ENCODE measurements at regions not wholly inside any gene's neighbourhood (a gene's known extent, or its start where the extent isn't known, plus 50 kb on each side); places are given as distances from the start of the nearest gene placed in this dataset.

DNA sequence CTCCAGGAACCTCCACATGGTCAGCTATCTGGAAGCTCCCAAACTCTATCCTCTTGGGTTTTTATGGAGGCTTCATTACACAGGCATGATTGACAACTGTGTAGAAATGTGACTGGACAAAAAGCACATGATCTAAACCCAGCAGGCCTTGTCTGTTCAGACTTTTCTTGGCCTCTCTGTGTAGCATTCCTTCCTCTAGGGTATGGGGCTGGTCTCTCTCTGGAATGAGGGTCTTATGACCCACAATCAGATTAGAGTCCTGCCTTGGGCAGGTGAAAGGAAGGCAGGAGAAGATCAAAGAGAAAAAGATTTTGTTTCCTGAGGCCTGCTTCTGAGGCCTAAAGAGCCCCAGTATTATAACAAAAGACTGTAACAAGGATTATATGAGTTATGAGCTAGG is 162.7 kb downstream of the SP3 start:
- TF ChIP-seq, protein P1, sequence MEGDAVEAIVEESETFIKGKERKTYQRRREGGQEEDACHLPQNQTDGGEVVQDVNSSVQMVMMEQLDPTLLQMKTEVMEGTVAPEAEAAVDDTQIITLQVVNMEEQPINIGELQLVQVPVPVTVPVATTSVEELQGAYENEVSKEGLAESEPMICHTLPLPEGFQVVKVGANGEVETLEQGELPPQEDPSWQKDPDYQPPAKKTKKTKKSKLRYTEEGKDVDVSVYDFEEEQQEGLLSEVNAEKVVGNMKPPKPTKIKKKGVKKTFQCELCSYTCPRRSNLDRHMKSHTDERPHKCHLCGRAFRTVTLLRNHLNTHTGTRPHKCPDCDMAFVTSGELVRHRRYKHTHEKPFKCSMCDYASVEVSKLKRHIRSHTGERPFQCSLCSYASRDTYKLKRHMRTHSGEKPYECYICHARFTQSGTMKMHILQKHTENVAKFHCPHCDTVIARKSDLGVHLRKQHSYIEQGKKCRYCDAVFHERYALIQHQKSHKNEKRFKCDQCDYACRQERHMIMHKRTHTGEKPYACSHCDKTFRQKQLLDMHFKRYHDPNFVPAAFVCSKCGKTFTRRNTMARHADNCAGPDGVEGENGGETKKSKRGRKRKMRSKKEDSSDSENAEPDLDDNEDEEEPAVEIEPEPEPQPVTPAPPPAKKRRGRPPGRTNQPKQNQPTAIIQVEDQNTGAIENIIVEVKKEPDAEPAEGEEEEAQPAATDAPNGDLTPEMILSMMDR (IDR thresholded peaks at IDR 0.05 in 4 of 5, conservative IDR thresholded peaks at IDR 0.05 in 1 of 5): no peak
- no peak for TF ChIP-seq POLR2A (IDR thresholded peaks at IDR 0.05)
- DNase-seq: no peak
- Histone ChIP-seq H3K27me3 (no peaks in the 10 kb centered on the region), H3K27ac (no peak overlapping the region), H3K9me3 (no peaks in the 10 kb centered on the region), H3K36me3 (no peaks in the 10 kb centered on the region), H3K4me1 (no peaks in the 10 kb centered on the region), H3K4me3 (no peak overlapping the region)
- no peak for ATAC-seq
- in situ Hi-C loops (cut with MboI; ENCODE audit: low sequenced_read_pairs in 4 of 4): no loop called here
- intact Hi-C loops (cut with DNase I; ENCODE audit: low total_unique reads): no loop called here

DNA sequence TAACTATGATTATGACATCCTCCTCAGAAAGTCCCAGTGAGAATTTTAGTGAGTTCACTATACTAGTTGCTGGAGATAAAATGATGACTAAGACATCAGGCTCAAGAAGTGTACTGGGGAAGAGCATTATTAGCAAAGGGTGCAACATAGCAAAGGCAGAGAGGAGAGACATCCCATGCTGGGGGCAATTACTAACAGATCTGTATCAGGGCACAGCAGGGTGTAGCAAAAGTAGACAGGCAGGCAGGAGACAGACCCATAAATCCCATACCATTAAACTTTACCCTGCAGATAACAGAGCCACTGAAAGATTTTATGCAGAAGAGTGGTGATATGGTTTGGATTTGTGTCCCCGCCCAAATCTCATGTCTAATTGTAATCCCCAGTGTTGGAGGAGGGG is 161.7 kb downstream of the SP3 start:
- TF ChIP-seq POLR2A (IDR thresholded peaks at IDR 0.05): no peak
- TF ChIP-seq, protein P1 (IDR thresholded peaks at IDR 0.05 in 4 of 5, conservative IDR thresholded peaks at IDR 0.05 in 1 of 5): no peak
- Histone ChIP-seq H3K4me1 (no peaks in the 10 kb centered on the region), H3K27me3 (no peaks in the 10 kb centered on the region), H3K4me3 (no peak overlapping the region), H3K27ac (no peak overlapping the region), H3K9me3 (no peaks in the 10 kb centered on the region), H3K36me3 (no peaks in the 10 kb centered on the region)
- in situ Hi-C loops (cut with MboI; ENCODE audit: low sequenced_read_pairs in 4 of 4) (no loop called here), intact Hi-C loops (cut with DNase I; ENCODE audit: low total_unique reads) (no loop called here)
- ATAC-seq: no peak
- no peak for DNase-seq

DNA sequence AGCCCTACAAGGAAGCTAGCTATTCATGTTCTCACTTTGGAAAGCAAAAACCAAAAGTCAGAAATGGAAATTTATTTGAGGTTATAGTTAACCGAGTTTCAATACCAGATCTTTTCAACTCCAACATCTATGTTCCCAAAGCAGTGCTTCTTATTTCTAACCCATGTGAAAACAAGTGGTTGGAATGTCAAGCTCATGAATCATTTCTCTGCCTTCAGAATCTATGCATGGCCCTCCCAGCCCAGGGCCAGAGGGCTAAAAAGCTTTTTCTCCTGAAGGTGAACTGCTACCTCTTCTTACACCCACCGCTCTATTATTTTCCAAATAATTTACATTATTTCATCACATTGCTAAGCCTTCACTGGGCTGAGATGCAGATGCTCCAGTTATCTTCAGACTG is 158.4 kb downstream of the SP3 start:
- TF ChIP-seq POLR2A (IDR thresholded peaks at IDR 0.05): no peak
- TF ChIP-seq, protein P1 (IDR thresholded peaks at IDR 0.05 in 4 of 5, conservative IDR thresholded peaks at IDR 0.05 in 1 of 5): no peak
- DNase-seq (no peak), ATAC-seq (no peak)
- intact Hi-C loops (cut with DNase I; ENCODE audit: low total_unique reads) (no loop called here), in situ Hi-C loops (cut with MboI; ENCODE audit: low sequenced_read_pairs in 4 of 4) (no loop called here)
- Histone ChIP-seq H3K4me3 (no peak overlapping the region), H3K27me3 (no peaks in the 10 kb centered on the region), H3K4me1 (no peaks in the 10 kb centered on the region), H3K9me3 (no peaks in the 10 kb centered on the region), H3K36me3 (no peaks in the 10 kb centered on the region), H3K27ac (no peak overlapping the region)

DNA sequence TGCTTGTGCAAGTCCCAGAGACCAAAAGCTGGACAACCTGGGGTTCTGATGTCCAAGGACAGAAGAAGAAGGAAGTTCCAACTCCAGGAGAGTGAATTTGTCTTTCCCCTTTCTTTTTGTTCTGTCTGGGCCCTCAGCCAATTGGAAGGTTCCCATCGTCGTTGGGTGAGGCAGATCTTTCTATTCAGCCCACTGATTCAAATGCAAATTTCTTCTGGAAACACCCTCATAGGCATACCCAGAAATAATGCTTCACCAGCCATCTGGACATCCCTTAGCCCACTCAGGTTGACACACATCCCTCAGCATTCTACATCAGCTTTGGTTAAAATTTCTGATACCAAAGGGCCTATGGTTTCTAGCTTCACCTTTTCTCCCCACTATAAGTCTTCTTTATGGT is 156.5 kb downstream of the SP3 start:
- DNase-seq (no peak), ATAC-seq (no peak)
- no peak overlapping the region for H3K27ac ChIP-seq
- intact Hi-C loops (cut with DNase I; ENCODE audit: low total_unique reads) (no loop called here), in situ Hi-C loops (cut with MboI; ENCODE audit: low sequenced_read_pairs in 4 of 4) (no loop called here)
- H3K4me3 ChIP-seq: no peak overlapping the region
- no peaks in the 10 kb centered on the region for H3K27me3 ChIP-seq
- no peaks in the 10 kb centered on the region for H3K4me1 ChIP-seq
- H3K36me3 ChIP-seq: no peaks in the 10 kb centered on the region
- H3K9me3 ChIP-seq: no peaks in the 10 kb centered on the region
- TF ChIP-seq POLR2A (IDR thresholded peaks at IDR 0.05): no peak
- TF ChIP-seq, protein P1 (IDR thresholded peaks at IDR 0.05 in 4 of 5, conservative IDR thresholded peaks at IDR 0.05 in 1 of 5): no peak

DNA sequence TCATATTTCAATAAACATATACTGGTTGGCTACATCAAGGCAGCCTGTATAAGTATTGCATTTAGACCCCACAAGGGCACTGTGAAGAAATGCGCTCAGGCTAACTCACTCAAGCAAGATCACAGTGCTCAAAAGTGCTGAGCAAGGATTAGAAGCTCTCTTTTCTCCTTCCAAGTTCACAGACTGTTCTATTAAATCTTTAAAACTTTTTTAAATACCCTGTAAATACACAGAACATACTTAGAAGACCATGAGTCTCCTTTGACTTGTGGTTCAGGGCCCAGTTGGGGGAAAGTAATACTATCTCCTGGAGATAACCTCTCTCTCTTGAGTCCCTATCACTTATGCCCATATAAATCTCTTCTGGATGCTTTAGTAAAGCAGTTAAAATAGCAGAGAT is 152.9 kb downstream of the SP3 start:
- Histone ChIP-seq H3K4me3 (no peak overlapping the region), H3K27me3 (no peaks in the 10 kb centered on the region), H3K4me1 (no peaks in the 10 kb centered on the region), H3K36me3 (no peaks in the 10 kb centered on the region), H3K27ac (no peak overlapping the region), H3K9me3 (no peaks in the 10 kb centered on the region)
- ATAC-seq: no peak
- intact Hi-C loops (cut with DNase I; ENCODE audit: low total_unique reads) (no loop called here), in situ Hi-C loops (cut with MboI; ENCODE audit: low sequenced_read_pairs in 4 of 4) (no loop called here)
- TF ChIP-seq, protein P1 (IDR thresholded peaks at IDR 0.05 in 4 of 5, conservative IDR thresholded peaks at IDR 0.05 in 1 of 5): no peak
- no peak for TF ChIP-seq POLR2A (IDR thresholded peaks at IDR 0.05)
- no peak for DNase-seq
